Keratinocyte (primary cell): ENCODE measurements at regions not wholly inside any gene's neighbourhood (a gene's known extent, or its start where the extent isn't known, plus 50 kb on each side); places are given as distances from the start of the nearest gene placed in this dataset.

Source experiments
- DNase-seq: peaks from one replicate; pipeline ENCODE4 v3.0.0-alpha.2; 2011; ENCODE audit warnings: low read depth, missing footprints, low spot score
- FAIRE-seq: peaks from 2 replicates; lab custom pipeline; 2011; peaks lifted over from hg19 to GRCh38; lab: Jason Lieb, UNC
- H2AFZ ChIP-seq: 2 replicates; pipeline ENCODE4 v1.6.0; 2012; ENCODE audit warnings: low read length, control low read depth, inconsistent platforms; ENCODE audit not compliant: control insufficient read depth
- H3K27ac ChIP-seq: 2 replicates; pipeline ENCODE4 v1.5.1; 2011; ENCODE audit warnings: low read length; ENCODE audit not compliant: control insufficient read depth, insufficient read depth
- H3K27me3 ChIP-seq: 3 replicates; pipeline ENCODE4 v1.6.0; 2011; ENCODE audit warnings: low read length; ENCODE audit not compliant: control insufficient read depth, insufficient read depth; ENCODE audit errors: extremely low read depth
- H3K36me3 ChIP-seq, 2 experiments: 2 replicates in 1 of 2; 3 replicates in 1 of 2; pipeline ENCODE4 v1.5.1; 2011; ENCODE audit warnings: low read length in 2 of 2, mild to moderate bottlenecking in 1 of 2; ENCODE audit not compliant: control insufficient read depth in 2 of 2, insufficient read depth in 2 of 2; ENCODE audit errors: extremely low read depth in 1 of 2
- H3K4me1 ChIP-seq: 3 replicates; pipeline ENCODE4 v1.5.1; 2011; ENCODE audit warnings: low read length; ENCODE audit not compliant: control insufficient read depth, insufficient read depth; ENCODE audit errors: extremely low read depth
- H3K4me2 ChIP-seq: 3 replicates; pipeline ENCODE4 v1.6.0; 2011; ENCODE audit warnings: low read depth, low read length; ENCODE audit not compliant: control insufficient read depth, insufficient read depth; ENCODE audit errors: extremely low read depth
- H3K4me3 ChIP-seq, 3 experiments: fragments of 200-600 bp in 1 of 3; sonication (generic) in 1 of 3; 2 replicates in 2 of 3; 3 replicates in 1 of 3; pipeline ENCODE4 v1.5.1; 2011 to 2016; ENCODE audit warnings: low read length in 3 of 3, mild to moderate bottlenecking in 3 of 3, control low read depth in 2 of 3, inconsistent platforms in 1 of 3, low read depth in 1 of 3, mixed read lengths in 1 of 3, mixed run types in 1 of 3, moderate library complexity in 1 of 3; ENCODE audit not compliant: control insufficient read depth in 2 of 3, insufficient read depth in 2 of 3; ENCODE audit errors: extremely low read depth in 1 of 3
- H3K79me2 ChIP-seq: 2 replicates; pipeline ENCODE4 v1.6.0; 2012; ENCODE audit warnings: low read length; ENCODE audit not compliant: control insufficient read depth, insufficient read depth
- H3K9ac ChIP-seq: 3 replicates; pipeline ENCODE4 v1.6.0; 2011; ENCODE audit warnings: low read length; ENCODE audit not compliant: control insufficient read depth, insufficient read depth; ENCODE audit errors: extremely low read depth
- H3K9me1 ChIP-seq: 3 replicates; pipeline ENCODE4 v1.6.0; 2011; ENCODE audit warnings: low read length; ENCODE audit not compliant: control insufficient read depth, insufficient read depth; ENCODE audit errors: extremely low read depth
- H3K9me3 ChIP-seq: 2 replicates; pipeline ENCODE4 v1.5.1; 2012; ENCODE audit warnings: low read depth, low read length; ENCODE audit not compliant: control insufficient read depth
- H4K20me1 ChIP-seq: 3 replicates; pipeline ENCODE4 v1.6.0; 2011; ENCODE audit warnings: low read length; ENCODE audit not compliant: control insufficient read depth, insufficient read depth; ENCODE audit errors: extremely low read depth
- CTCF ChIP-seq, 3 experiments: IDR thresholded peaks in 1 of 3; conservative IDR thresholded peaks in 1 of 3; optimal IDR thresholded peaks in 1 of 3; 2 replicates in 2 of 3; 3 replicates in 1 of 3; pipeline versions ENCODE3 to v1.5.1; 2011; ENCODE audit warnings: low read length in 3 of 3, mild to moderate bottlenecking in 3 of 3, moderate library complexity in 2 of 3, control low read depth in 1 of 3, inconsistent platforms in 1 of 3; ENCODE audit not compliant: insufficient read depth in 2 of 3; ENCODE audit errors: extremely low read depth in 1 of 3
- EZH2 ChIP-seq: IDR thresholded peaks from one replicate; pipeline ENCODE4 v1.6.1; 2012; ENCODE audit warnings: inconsistent platforms, mild to moderate bottlenecking, low read length, moderate library complexity
- dilution Hi-C: fragments of 300-500 bp; cut with MboI; formaldehyde crosslinking; loops from one replicate; pipeline ENCODE4 v1.7.0; 2020; ENCODE audit warnings: low sequenced_read_pairs; ENCODE audit not compliant: extremely low pct_ligation_motif_present

- no peak overlapping the region for H3K27ac ChIP-seq
- H3K4me3 ChIP-seq = no peak overlapping the region
- H3K36me3 ChIP-seq = no peaks in the 10 kb centered on the region
- H3K4me2 ChIP-seq = no peak overlapping the region
- no peak overlapping the region for H3K9ac ChIP-seq
- no peaks in the 10 kb centered on the region for H3K27me3 ChIP-seq
- TF ChIP-seq EZH2 (no peak), CTCF (optimal IDR thresholded peaks at IDR 0.05 in 1 of 3, IDR thresholded peaks at IDR 0.05 in 1 of 3, conservative IDR thresholded peaks at IDR 0.05 in 1 of 3; ENCODE audit: extremely low read depth in 1 of 3, insufficient read depth in 2 of 3, low read length in 3 of 3) (no peak)
- FAIRE-seq = no peak
- dilution Hi-C loops = no loop called here
- no peak overlapping the region for H2AFZ ChIP-seq
- H3K9me3 ChIP-seq = no peaks in the 10 kb centered on the region
- no peaks in the 10 kb centered on the region for H3K4me1 ChIP-seq
- no peaks in the 10 kb centered on the region for H4K20me1 ChIP-seq
- no peak for DNase-seq
- H3K79me2 ChIP-seq = no peaks in the 10 kb centered on the region
- no peaks in the 10 kb centered on the region for H3K9me1 ChIP-seq
Measured at GRCh38 chr4:137659431-137659830, 127.1 kb upstream of the PCDH18 start.

- no peaks in the 10 kb centered on the region for H3K36me3 ChIP-seq
- H3K27me3 ChIP-seq = no peaks in the 10 kb centered on the region
- H2AFZ ChIP-seq = no peak overlapping the region
- H3K9ac ChIP-seq = no peak overlapping the region
- H3K4me1 ChIP-seq = no peaks in the 10 kb centered on the region
- H3K4me3 ChIP-seq = no peak overlapping the region
- no peak overlapping the region for H3K27ac ChIP-seq
- H3K79me2 ChIP-seq = no peaks in the 10 kb centered on the region
- no peaks in the 10 kb centered on the region for H3K9me1 ChIP-seq
- no peak for FAIRE-seq
- H3K9me3 ChIP-seq = no peaks in the 10 kb centered on the region
- no peak for TF ChIP-seq EZH2
- TF ChIP-seq CTCF (optimal IDR thresholded peaks at IDR 0.05 in 1 of 3, IDR thresholded peaks at IDR 0.05 in 1 of 3, conservative IDR thresholded peaks at IDR 0.05 in 1 of 3; ENCODE audit: extremely low read depth in 1 of 3, insufficient read depth in 2 of 3, low read length in 3 of 3) = no peak
- dilution Hi-C loops = no loop called here
- H3K4me2 ChIP-seq = no peak overlapping the region
- no peak for DNase-seq
- H4K20me1 ChIP-seq = no peaks in the 10 kb centered on the region
Measured at GRCh38 chr4:137656661-137657060, 124.4 kb upstream of the PCDH18 start.
